ENCODE measurements at regions not wholly inside any gene's neighbourhood (a gene's known extent, or its start where the extent isn't known, plus 50 kb on each side); places are given as distances from the start of the nearest gene placed in this dataset.
"Not testable (repeated sequence)": the region's sequence is repeated elsewhere in the genome, so short reads cannot be mapped to it uniquely, and the experiment has no call there.

GRCh38 chr7:113582471-113582870 is 336.3 kb downstream of the PPP1R3A start:
- no peaks in the 10 kb centered on the region for H3K9me2 ChIP-seq (replicated peaks; ENCODE audit: insufficient read depth, low read length)
- H3K9ac ChIP-seq (ENCODE audit: low read length), result no peak overlapping the region
- H2AFZ ChIP-seq (ENCODE audit: low read length), result no peak overlapping the region
- no peak overlapping the region for H3K4me2 ChIP-seq (ENCODE audit: low read depth, low read length)
- no peak for DNase-seq
- TF ChIP-seq EZH2 (optimal IDR thresholded peaks at IDR 0.05; ENCODE audit: low read depth, low read length) (no peak), CTCF (IDR thresholded peaks at IDR 0.05; ENCODE audit: low read length) (no peak), EZH2phosphoT487 (IDR thresholded peaks at IDR 0.05; ENCODE audit: low read length) (no peak)
- no peaks in the 10 kb centered on the region for H4K20me1 ChIP-seq (ENCODE audit: insufficient read depth, low read length)
- no peaks in the 10 kb centered on the region for H3K79me2 ChIP-seq (ENCODE audit: low read length)
- H3K4me3 ChIP-seq (ENCODE audit: low read length), result no peak overlapping the region
- H3K36me3 ChIP-seq (replicated peaks; ENCODE audit: insufficient read depth, low read length), result no peaks in the 10 kb centered on the region
- H3K27me3 ChIP-seq (replicated peaks; ENCODE audit: insufficient read depth, low read length), result no peaks in the 10 kb centered on the region
- no peaks in the 10 kb centered on the region for H3F3A ChIP-seq (ENCODE audit: insufficient read depth, low read length)
- no peaks in the 10 kb centered on the region for H3K4me1 ChIP-seq (ENCODE audit: low read length)
- no peak overlapping the region for H3K27ac ChIP-seq (ENCODE audit: low read length)
- no peaks in the 10 kb centered on the region for H3K9me3 ChIP-seq (replicated peaks; ENCODE audit: insufficient read depth, low read length)

GRCh38 chr7:113563257-113563656 is 355.6 kb downstream of the PPP1R3A start:
- not testable (repeated sequence) for H3K4me2 ChIP-seq (ENCODE audit: low read depth, low read length); H3K27ac ChIP-seq (ENCODE audit: low read length); H2AFZ ChIP-seq (ENCODE audit: low read length); H3F3A ChIP-seq (ENCODE audit: insufficient read depth, low read length); H3K9me3 ChIP-seq (replicated peaks; ENCODE audit: insufficient read depth, low read length); DNase-seq; H4K20me1 ChIP-seq (ENCODE audit: insufficient read depth, low read length); H3K4me1 ChIP-seq (ENCODE audit: low read length); H3K36me3 ChIP-seq (replicated peaks; ENCODE audit: insufficient read depth, low read length); H3K9ac ChIP-seq (ENCODE audit: low read length); H3K79me2 ChIP-seq (ENCODE audit: low read length); H3K4me3 ChIP-seq (ENCODE audit: low read length); H3K27me3 ChIP-seq (replicated peaks; ENCODE audit: insufficient read depth, low read length); H3K9me2 ChIP-seq (replicated peaks; ENCODE audit: insufficient read depth, low read length)

GRCh38 chr7:113562801-113563200 is 356.0 kb downstream of the PPP1R3A start:
- TF ChIP-seq EZH2phosphoT487 (IDR thresholded peaks at IDR 0.05; ENCODE audit: low read length) (no peak), EZH2 (optimal IDR thresholded peaks at IDR 0.05; ENCODE audit: low read depth, low read length) (no peak)
- no peaks in the 10 kb centered on the region for H3K79me2 ChIP-seq (ENCODE audit: low read length)
- H3K9ac ChIP-seq (ENCODE audit: low read length), result no peak overlapping the region

GRCh38 chr7:113562242-113562641 is 356.6 kb downstream of the PPP1R3A start:
- Histone ChIP-seq H3K27me3 (replicated peaks; ENCODE audit: insufficient read depth, low read length) (no peaks in the 10 kb centered on the region), H3K27ac (ENCODE audit: low read length) (no peak overlapping the region), H3K79me2 (ENCODE audit: low read length) (no peaks in the 10 kb centered on the region), H3K9me3 (replicated peaks; ENCODE audit: insufficient read depth, low read length) (no peaks in the 10 kb centered on the region), H2AFZ (ENCODE audit: low read length) (no peak overlapping the region), H3K9ac (ENCODE audit: low read length) (no peak overlapping the region), H3K4me2 (ENCODE audit: low read depth, low read length) (no peak overlapping the region), H3K4me1 (ENCODE audit: low read length) (no peaks in the 10 kb centered on the region), H4K20me1 (ENCODE audit: insufficient read depth, low read length) (no peaks in the 10 kb centered on the region), H3F3A (ENCODE audit: insufficient read depth, low read length) (no peaks in the 10 kb centered on the region), H3K4me3 (ENCODE audit: low read length) (no peak overlapping the region), H3K36me3 (replicated peaks; ENCODE audit: insufficient read depth, low read length) (no peaks in the 10 kb centered on the region), H3K9me2 (replicated peaks; ENCODE audit: insufficient read depth, low read length) (no peaks in the 10 kb centered on the region)
- DNase-seq, result no peak
- TF ChIP-seq EZH2 (optimal IDR thresholded peaks at IDR 0.05; ENCODE audit: low read depth, low read length) (no peak), CTCF (IDR thresholded peaks at IDR 0.05; ENCODE audit: low read length) (no peak), EZH2phosphoT487 (IDR thresholded peaks at IDR 0.05; ENCODE audit: low read length) (no peak)

More at GRCh38 chr7:113562801-113563200, 356.0 kb downstream of the PPP1R3A start:
- Histone ChIP-seq H3K27me3 (replicated peaks; ENCODE audit: insufficient read depth, low read length) (no peaks in the 10 kb centered on the region), H3K27ac (ENCODE audit: low read length) (no peak overlapping the region), H4K20me1 (ENCODE audit: insufficient read depth, low read length) (no peaks in the 10 kb centered on the region), H2AFZ (ENCODE audit: low read length) (no peak overlapping the region), H3F3A (ENCODE audit: insufficient read depth, low read length) (no peaks in the 10 kb centered on the region), H3K9me3 (replicated peaks; ENCODE audit: insufficient read depth, low read length) (no peaks in the 10 kb centered on the region), H3K4me1 (ENCODE audit: low read length) (no peaks in the 10 kb centered on the region), H3K9me2 (replicated peaks; ENCODE audit: insufficient read depth, low read length) (no peaks in the 10 kb centered on the region), H3K4me2 (ENCODE audit: low read depth, low read length) (no peak overlapping the region), H3K36me3 (replicated peaks; ENCODE audit: insufficient read depth, low read length) (no peaks in the 10 kb centered on the region), H3K4me3 (ENCODE audit: low read length) (no peak overlapping the region)
- DNase-seq, result no peak
